ENCODE measurements at regions not wholly inside any gene's neighbourhood (a gene's known extent, or its start where the extent isn't known, plus 50 kb on each side); places are given as distances from the start of the nearest gene placed in this dataset.

GRCh38 chr12:38501481-38501880, 184.9 kb downstream of the ALG10B start (continued):
- TF ChIP-seq, protein P1, sequence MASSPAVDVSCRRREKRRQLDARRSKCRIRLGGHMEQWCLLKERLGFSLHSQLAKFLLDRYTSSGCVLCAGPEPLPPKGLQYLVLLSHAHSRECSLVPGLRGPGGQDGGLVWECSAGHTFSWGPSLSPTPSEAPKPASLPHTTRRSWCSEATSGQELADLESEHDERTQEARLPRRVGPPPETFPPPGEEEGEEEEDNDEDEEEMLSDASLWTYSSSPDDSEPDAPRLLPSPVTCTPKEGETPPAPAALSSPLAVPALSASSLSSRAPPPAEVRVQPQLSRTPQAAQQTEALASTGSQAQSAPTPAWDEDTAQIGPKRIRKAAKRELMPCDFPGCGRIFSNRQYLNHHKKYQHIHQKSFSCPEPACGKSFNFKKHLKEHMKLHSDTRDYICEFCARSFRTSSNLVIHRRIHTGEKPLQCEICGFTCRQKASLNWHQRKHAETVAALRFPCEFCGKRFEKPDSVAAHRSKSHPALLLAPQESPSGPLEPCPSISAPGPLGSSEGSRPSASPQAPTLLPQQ (tag by site-specific recombination; IDR thresholded peaks at IDR 0.05): no peak

DNA sequence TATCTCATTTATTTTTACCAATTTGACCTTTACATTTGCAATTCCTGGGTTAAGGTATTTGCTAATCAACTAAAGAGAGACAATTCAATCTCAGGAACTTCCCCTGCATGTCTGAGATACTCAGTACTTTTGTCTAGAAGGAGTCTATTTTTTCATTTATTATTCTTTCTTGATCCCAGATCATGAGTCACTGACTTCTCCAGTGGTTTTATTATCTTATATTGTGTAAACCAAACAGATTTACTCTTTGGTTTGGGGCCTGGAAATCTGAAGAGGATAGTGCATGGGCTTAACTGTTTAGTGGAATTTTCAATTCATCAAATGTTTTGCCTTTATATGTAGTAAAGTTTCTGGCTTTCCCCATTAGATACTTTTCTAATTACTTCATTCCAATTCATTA, 185.4 kb downstream of the ALG10B start:
- no peak overlapping the region for H3K27ac ChIP-seq (ENCODE audit: extremely low read depth, low read depth, low read length)
- no peaks in the 10 kb centered on the region for H3K9me3 ChIP-seq (ENCODE audit: control insufficient read depth, insufficient read depth, low read depth, low read length)
- H3K4me1 ChIP-seq (ENCODE audit: control insufficient read depth, insufficient read depth, low read length): no peaks in the 10 kb centered on the region
- no peak overlapping the region for H3K4me3 ChIP-seq (ENCODE audit: low read depth, low read length)
- no peaks in the 10 kb centered on the region for H3K36me3 ChIP-seq (ENCODE audit: control insufficient read depth in 2 of 2, insufficient read depth in 1 of 2, low read length in 2 of 2)
- ChIA-PET CTCF (interaction anchor here (0.5 kb wide), 1 partner anchor 255 kb away, joined by 6 read pairs; no protein-coding TSS in a partner anchor), POLR2A (no interaction called here)
- no peak for TF ChIP-seq KLF10 (tag by site-specific recombination; IDR thresholded peaks at IDR 0.05)
- no peak for TF ChIP-seq TRIM28 (IDR thresholded peaks at IDR 0.05; ENCODE audit: borderline replicate concordance, low read length)
- no peak for TF ChIP-seq ZNF311 (tag by site-specific recombination; IDR thresholded peaks at IDR 0.05; ENCODE audit: borderline replicate concordance)
- TF ChIP-seq ZNF76 (tag by site-specific recombination; IDR thresholded peaks at IDR 0.05; ENCODE audit: borderline replicate concordance, low read depth): no peak
- TF ChIP-seq ZNF112 (tag by site-specific recombination; IDR thresholded peaks at IDR 0.05): no peak
- no peak for TF ChIP-seq ZNF664 (tag by site-specific recombination; IDR thresholded peaks at IDR 0.05)
- TF ChIP-seq, protein P2, sequence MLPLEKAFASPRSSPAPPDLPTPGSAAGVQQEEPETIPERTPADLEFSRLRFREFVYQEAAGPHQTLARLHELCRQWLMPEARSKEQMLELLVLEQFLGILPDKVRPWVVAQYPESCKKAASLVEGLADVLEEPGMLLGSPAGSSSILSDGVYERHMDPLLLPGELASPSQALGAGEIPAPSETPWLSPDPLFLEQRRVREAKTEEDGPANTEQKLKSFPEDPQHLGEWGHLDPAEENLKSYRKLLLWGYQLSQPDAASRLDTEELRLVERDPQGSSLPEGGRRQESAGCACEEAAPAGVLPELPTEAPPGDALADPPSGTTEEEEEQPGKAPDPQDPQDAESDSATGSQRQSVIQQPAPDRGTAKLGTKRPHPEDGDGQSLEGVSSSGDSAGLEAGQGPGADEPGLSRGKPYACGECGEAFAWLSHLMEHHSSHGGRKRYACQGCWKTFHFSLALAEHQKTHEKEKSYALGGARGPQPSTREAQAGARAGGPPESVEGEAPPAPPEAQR (tag by site-specific recombination; IDR thresholded peaks at IDR 0.05): no peak
- no peak for TF ChIP-seq ZNF24 (tag by site-specific recombination; IDR thresholded peaks at IDR 0.05)
- no peak for TF ChIP-seq TCF7L2 (IDR thresholded peaks at IDR 0.05; ENCODE audit: borderline replicate concordance, low read depth, low read length)
- no peak for TF ChIP-seq ZNF837 (tag by site-specific recombination; IDR thresholded peaks at IDR 0.05)
- no peak for TF ChIP-seq ZNF791 (tag by site-specific recombination; IDR thresholded peaks at IDR 0.05)

- ChIA-PET POLR2A (no interaction called here), CTCF (interaction anchor here (0.5 kb wide), 1 partner anchor 255 kb away, joined by 6 read pairs; no protein-coding TSS in a partner anchor)
- Histone ChIP-seq H3K27ac (ENCODE audit: extremely low read depth, low read depth, low read length) (no peak overlapping the region), H3K9me3 (ENCODE audit: control insufficient read depth, insufficient read depth, low read depth, low read length) (no peaks in the 10 kb centered on the region), H3K4me1 (ENCODE audit: control insufficient read depth, insufficient read depth, low read length) (no peaks in the 10 kb centered on the region), H3K4me3 (ENCODE audit: low read depth, low read length) (no peak overlapping the region), H3K36me3 (ENCODE audit: control insufficient read depth in 2 of 2, insufficient read depth in 1 of 2, low read length in 2 of 2) (no peaks in the 10 kb centered on the region)
- TF ChIP-seq TCF7L2 (IDR thresholded peaks at IDR 0.05; ENCODE audit: borderline replicate concordance, low read depth, low read length): no peak
- no peak for TF ChIP-seq ZNF16 (tag by site-specific recombination; IDR thresholded peaks at IDR 0.05; ENCODE audit: low read depth)
- TF ChIP-seq REST (tag by site-specific recombination; IDR thresholded peaks at IDR 0.05): no peak
- no peak for TF ChIP-seq MEIS1 (CRISPR knock-in tag; IDR thresholded peaks at IDR 0.05; ENCODE audit: borderline replicate concordance)
- TF ChIP-seq IKZF3 (tag by site-specific recombination; IDR thresholded peaks at IDR 0.05): no peak
- no peak for TF ChIP-seq ZBTB48 (tag by site-specific recombination; IDR thresholded peaks at IDR 0.05)
- no peak for TF ChIP-seq PRDM1 (tag by site-specific recombination; IDR thresholded peaks at IDR 0.05)
Observed at GRCh38 chr12:38502415-38502814, 185.8 kb downstream of the ALG10B start.
